B cell (primary cell): ENCODE measurements at regions not wholly inside any gene's neighbourhood (a gene's known extent, or its start where the extent isn't known, plus 50 kb on each side); places are given as distances from the start of the nearest gene placed in this dataset.

ENCODE experiments used
- EZH2 ChIP-seq: IDR thresholded peaks from 2 replicates; pipeline ENCODE4 v1.6.1; 2012; ENCODE audit warnings: borderline replicate concordance, low read depth, mild to moderate bottlenecking, moderate library complexity, low read length; ENCODE audit not compliant: insufficient read depth, poor library complexity, severe bottlenecking
- TF ChIP-seq, protein P1 (sequence below): fragments of 200-600 bp; IDR thresholded peaks from one replicate; pipeline ENCODE4 v1.8.0; 2022; ENCODE audit warnings: antibody characterized with exemption, mild to moderate bottlenecking

- TF ChIP-seq, protein P1, sequence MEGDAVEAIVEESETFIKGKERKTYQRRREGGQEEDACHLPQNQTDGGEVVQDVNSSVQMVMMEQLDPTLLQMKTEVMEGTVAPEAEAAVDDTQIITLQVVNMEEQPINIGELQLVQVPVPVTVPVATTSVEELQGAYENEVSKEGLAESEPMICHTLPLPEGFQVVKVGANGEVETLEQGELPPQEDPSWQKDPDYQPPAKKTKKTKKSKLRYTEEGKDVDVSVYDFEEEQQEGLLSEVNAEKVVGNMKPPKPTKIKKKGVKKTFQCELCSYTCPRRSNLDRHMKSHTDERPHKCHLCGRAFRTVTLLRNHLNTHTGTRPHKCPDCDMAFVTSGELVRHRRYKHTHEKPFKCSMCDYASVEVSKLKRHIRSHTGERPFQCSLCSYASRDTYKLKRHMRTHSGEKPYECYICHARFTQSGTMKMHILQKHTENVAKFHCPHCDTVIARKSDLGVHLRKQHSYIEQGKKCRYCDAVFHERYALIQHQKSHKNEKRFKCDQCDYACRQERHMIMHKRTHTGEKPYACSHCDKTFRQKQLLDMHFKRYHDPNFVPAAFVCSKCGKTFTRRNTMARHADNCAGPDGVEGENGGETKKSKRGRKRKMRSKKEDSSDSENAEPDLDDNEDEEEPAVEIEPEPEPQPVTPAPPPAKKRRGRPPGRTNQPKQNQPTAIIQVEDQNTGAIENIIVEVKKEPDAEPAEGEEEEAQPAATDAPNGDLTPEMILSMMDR: no peak
- TF ChIP-seq EZH2: no peak
Observed at GRCh38 chr7:153521370-153521769, 530.8 kb upstream of the DPP6 start.
